ENCODE measurements at regions not wholly inside any gene's neighbourhood (a gene's known extent, or its start where the extent isn't known, plus 50 kb on each side); places are given as distances from the start of the nearest gene placed in this dataset.

DNA sequence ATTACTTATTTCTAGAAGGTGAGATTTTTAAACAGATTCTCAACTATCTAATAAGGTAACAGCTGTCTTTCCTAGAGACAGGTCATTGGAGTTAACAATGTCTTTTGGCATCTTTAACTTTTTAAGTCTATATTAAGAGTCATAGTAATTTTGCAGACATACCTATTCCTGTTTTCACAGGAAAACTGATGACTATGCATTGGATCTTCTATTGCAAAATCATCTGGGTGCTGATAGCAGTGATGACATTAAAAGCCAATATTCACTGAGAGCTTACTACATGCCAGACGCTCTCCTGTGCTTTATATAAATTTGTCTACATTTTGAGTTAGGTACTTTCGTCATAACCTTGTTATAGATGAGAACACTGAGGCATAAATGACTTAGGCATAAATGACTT lies 462.4 kb upstream of the MARCKS start:
- DNase-seq (ENCODE audit: low read depth) = no peak
- TF ChIP-seq, protein P1, sequence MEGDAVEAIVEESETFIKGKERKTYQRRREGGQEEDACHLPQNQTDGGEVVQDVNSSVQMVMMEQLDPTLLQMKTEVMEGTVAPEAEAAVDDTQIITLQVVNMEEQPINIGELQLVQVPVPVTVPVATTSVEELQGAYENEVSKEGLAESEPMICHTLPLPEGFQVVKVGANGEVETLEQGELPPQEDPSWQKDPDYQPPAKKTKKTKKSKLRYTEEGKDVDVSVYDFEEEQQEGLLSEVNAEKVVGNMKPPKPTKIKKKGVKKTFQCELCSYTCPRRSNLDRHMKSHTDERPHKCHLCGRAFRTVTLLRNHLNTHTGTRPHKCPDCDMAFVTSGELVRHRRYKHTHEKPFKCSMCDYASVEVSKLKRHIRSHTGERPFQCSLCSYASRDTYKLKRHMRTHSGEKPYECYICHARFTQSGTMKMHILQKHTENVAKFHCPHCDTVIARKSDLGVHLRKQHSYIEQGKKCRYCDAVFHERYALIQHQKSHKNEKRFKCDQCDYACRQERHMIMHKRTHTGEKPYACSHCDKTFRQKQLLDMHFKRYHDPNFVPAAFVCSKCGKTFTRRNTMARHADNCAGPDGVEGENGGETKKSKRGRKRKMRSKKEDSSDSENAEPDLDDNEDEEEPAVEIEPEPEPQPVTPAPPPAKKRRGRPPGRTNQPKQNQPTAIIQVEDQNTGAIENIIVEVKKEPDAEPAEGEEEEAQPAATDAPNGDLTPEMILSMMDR (conservative IDR thresholded peaks at IDR 0.05; ENCODE audit: low read depth, low read length) = no peak
- no peak overlapping the region for H3K4me3 ChIP-seq (ENCODE audit: low read depth, low read length)

DNA sequence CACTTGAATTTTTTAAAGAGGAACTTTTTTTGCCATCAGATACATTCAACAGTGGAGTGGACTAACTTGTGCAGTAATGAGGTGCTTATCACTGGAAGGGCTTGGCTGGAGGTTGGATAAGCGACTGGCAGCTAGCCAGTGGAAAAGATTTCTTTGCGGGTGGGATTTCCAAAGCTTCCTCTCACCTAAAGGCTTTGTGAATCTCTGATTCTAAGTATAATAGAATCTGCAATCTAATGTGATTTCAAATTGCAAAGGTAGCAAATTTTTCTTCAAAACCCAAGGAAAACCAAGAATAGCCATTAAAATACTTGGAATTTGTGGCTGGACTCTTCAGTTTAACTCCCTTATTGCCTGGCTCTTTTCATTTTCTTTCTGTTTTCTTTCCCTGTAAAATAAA lies 460.4 kb upstream of the MARCKS start:
- DNase-seq (ENCODE audit: low read depth) = no peak
- TF ChIP-seq, protein P1 (conservative IDR thresholded peaks at IDR 0.05; ENCODE audit: low read depth, low read length) = no peak
- no peak overlapping the region for H3K4me3 ChIP-seq (ENCODE audit: low read depth, low read length)

DNA sequence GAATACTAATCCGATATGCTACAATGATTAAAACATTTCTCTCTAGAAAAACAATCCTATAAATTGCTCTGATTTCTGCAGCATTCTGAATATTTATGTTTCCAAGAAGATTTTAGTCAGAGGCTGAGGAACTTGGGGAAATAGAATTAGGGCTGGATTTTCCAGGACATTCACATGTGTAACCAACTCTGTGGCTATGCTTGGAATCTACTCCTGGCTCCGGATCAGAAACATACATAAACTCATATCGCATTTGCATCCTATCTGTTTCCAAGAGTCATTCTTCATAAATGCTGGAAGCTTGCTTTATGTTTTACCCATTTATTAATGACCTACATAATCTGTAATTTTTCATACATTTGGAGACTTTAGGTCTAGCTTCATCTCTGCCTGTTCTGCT lies 459.9 kb upstream of the MARCKS start:
- DNase-seq (ENCODE audit: low read depth) = no peak
- TF ChIP-seq, protein P1 (conservative IDR thresholded peaks at IDR 0.05; ENCODE audit: low read depth, low read length) = no peak
- H3K4me3 ChIP-seq (ENCODE audit: low read depth, low read length) = no peak overlapping the region

DNA sequence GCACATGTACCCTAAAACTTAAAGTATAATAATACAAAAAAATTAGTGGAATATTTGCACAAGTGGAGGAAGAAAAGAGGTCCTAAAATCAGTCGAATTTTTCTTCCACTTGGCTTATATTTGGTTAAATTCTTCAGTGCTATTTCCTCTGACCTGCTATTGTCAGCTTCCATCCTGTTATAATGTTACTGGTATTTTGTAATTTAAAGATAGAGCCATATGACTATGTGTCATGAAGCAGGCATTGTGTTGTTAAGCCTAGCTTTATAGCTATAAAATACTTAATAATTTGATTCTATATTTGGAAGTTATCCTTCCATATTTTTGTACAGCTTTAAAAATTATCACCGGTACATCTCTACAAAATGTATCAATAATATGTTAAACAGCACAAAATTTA lies 455.9 kb upstream of the MARCKS start:
- TF ChIP-seq, protein P1 (conservative IDR thresholded peaks at IDR 0.05; ENCODE audit: low read depth, low read length) = no peak
- DNase-seq (ENCODE audit: low read depth) = no peak

DNA sequence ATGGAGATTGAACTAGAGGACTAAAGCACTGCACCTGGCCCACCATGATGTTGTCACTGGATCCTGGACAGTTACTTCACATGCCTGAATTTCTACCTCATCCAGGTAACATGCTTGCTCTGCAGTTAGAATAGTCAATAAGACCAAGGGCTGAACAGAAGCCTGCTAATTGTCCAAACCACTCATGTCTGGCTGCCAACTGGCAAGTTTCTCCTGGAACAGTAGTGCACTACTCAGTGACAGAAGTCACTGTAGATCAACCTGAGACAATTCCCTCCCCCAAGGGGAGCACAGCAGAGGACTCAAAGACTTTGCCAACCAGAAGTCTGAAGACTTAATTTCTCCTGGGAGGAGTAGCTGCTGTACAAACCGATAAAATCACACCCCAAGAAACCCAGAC lies 454.6 kb upstream of the MARCKS start:
- DNase-seq (ENCODE audit: low read depth) = no peak
- H3K4me3 ChIP-seq (ENCODE audit: low read depth, low read length) = no peak overlapping the region
- TF ChIP-seq, protein P1 (conservative IDR thresholded peaks at IDR 0.05; ENCODE audit: low read depth, low read length) = no peak

More for the DNA sequence above, 455.9 kb upstream of the MARCKS start:
- no peak overlapping the region for H3K4me3 ChIP-seq (ENCODE audit: low read depth, low read length)

DNA sequence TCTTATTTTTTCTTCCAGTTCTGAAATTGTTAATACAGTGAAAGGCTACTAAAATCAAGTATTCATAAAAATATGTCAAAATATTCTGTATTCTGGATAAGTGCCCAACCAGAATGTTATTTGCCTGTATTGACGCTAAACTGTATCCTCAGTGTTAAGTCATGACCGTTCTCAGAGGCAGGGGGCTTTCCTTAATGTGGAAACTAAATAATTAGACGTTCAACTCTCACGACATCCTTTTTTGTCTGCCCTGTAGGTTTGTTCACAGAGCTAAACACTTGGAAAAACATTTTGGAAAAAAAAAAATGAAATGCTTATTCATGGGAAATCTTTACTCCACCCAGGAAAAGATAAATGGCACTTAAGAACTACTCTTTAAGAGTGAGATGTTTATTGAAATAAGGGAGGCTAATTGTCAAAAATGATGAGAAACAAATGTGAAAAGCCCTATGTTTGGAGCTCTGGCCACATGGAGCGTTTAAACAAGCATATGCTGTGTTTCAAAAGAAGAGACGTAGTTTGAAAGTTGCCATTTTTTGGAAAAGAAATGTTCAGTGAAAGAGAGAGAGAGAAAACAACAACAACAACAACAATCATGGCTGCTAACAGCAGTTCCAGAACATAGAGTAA lies 453.1 kb upstream of the MARCKS start:
- DNase-seq (ENCODE audit: low read depth) = no peak
- TF ChIP-seq, protein P1 (conservative IDR thresholded peaks at IDR 0.05; ENCODE audit: low read depth, low read length) = no peak
- H3K4me3 ChIP-seq (ENCODE audit: low read depth, low read length) = no peak overlapping the region

DNA sequence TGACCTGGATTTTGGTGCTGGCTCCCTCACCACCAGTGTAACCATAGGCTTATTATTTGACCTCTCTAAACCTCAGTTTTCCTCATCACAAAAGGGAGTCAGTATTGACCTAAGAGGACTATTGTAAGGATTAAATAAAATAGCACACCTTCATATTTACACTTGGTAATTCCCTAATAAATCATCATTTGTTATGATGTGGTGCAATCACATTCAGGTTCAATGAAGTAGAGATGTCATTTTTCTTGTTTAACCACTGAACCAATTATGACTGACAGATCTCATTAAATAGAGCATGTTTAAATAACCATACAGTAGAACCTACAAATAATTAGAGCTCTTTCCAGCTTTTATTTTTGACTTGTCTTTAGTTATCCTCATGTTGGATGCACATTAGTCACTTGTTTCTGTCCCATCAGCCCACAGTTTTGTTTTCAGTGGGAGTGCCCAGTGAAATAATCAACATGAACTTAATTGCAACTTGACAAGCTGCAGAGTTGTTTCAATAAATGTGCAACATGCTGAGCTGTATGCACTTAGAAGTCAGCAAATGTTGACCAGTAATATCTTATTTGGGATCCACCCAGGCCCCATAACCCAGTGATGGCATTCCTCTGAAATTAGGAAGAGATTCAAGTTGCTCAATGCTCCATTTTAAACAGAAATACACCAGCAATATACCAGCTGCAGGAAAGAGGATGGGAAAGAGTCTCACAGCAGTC lies 451.7 kb upstream of the MARCKS start:
- TF ChIP-seq, protein P1 (conservative IDR thresholded peaks at IDR 0.05; ENCODE audit: low read depth, low read length) = no peak
- DNase-seq (ENCODE audit: low read depth) = no peak

More for the DNA sequence above, 451.7 kb upstream of the MARCKS start:
- no peak overlapping the region for H3K4me3 ChIP-seq (ENCODE audit: low read depth, low read length)
